ENCODE measurements at regions not wholly inside any gene's neighbourhood (a gene's known extent, or its start where the extent isn't known, plus 50 kb on each side); places are given as distances from the start of the nearest gene placed in this dataset.

DNA sequence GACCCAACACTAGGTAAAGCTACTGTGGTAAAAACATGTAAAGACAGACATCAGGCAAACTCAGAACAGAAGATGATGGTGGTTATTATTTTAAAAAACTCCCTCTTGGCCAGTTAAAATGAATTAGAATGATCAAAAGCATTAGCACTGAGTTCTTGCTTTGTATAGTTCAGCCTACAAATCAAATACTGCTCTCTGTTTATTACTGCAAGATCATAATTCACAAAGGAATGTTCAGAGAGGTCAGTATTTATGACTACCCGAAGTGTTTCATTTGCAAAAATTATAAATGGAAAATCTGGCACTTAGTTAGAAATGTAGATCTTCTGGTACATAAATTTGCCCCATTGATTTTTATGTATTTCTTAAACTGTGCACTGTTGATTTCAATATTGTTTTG, 140.3 kb upstream of the PPP2R2B start:
- Histone ChIP-seq H3K27ac (ENCODE audit: low read depth in 1 of 2, low read length in 2 of 2) (no peak overlapping the region), H3K36me3 (ENCODE audit: control insufficient read depth in 4 of 4, insufficient read depth in 3 of 4, low read depth in 1 of 4, low read length in 3 of 4) (no peaks in the 10 kb centered on the region), H3K4me3 (ENCODE audit: low read depth in 1 of 3, low read length in 3 of 3) (no peak overlapping the region), H3K27me3 (ENCODE audit: control insufficient read depth in 4 of 4, insufficient read depth in 4 of 4, low read length in 3 of 4) (no peaks in the 10 kb centered on the region), H3K9me3 (ENCODE audit: control insufficient read depth in 4 of 4, low read length in 3 of 4) (no peaks in the 10 kb centered on the region), H3K4me1 (ENCODE audit: control insufficient read depth in 4 of 4, insufficient read depth in 4 of 4, low read length in 3 of 4) (no peaks in the 10 kb centered on the region), H3K9ac (ENCODE audit: low read depth in 1 of 2, low read length in 2 of 2) (no peak overlapping the region)
- no peak for DNase-seq (ENCODE audit: low spot score)
- 59% methylated on average over 1 of the region's 1 CpG for WGBS
- TF ChIP-seq YY1 (IDR thresholded peaks at IDR 0.05) (no peak), EGR1 (IDR thresholded peaks at IDR 0.05; ENCODE audit: low read depth in 2 of 2) (no peak), SP1 (IDR thresholded peaks at IDR 0.05) (no peak), GABPA (IDR thresholded peaks at IDR 0.05 in 1 of 2, conservative IDR thresholded peaks at IDR 0.05 in 1 of 2) (no peak)

DNA sequence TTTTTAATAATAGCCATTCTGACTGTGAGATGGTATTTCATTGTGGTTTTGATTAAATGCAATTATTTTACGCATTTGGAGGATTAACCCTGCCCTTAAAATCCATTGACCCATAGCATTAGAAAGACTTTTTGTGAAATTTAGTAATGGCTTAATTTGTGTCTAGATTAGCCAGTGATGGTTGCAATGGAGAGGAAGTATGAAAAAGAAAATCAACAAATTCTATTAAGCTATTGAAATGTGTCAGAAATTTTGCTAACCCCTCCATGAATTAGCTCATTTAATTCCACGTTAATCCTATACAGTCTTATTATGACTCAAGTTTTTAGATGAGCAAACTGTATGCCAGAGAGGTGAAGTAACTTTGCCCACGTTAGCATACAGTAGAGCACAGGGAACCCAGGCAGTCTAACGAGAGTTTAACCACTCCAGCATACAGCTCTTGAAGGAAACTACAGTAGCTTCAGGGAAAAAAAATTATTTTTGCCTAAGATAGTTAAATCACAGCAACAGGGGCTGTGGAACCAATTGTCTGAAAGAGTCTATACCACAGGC, 158.2 kb upstream of the PPP2R2B start:
- no peaks in the 10 kb centered on the region for H3K9me3 ChIP-seq (ENCODE audit: control insufficient read depth in 4 of 4, low read length in 3 of 4)
- H3K27ac ChIP-seq (ENCODE audit: low read depth in 1 of 2, low read length in 2 of 2) = no peak overlapping the region
- no peaks in the 10 kb centered on the region for H3K36me3 ChIP-seq (ENCODE audit: control insufficient read depth in 4 of 4, insufficient read depth in 3 of 4, low read depth in 1 of 4, low read length in 3 of 4)
- no peak overlapping the region for H3K4me3 ChIP-seq (ENCODE audit: low read depth in 1 of 3, low read length in 3 of 3)
- TF ChIP-seq JUND (IDR thresholded peaks at IDR 0.05) (no peak), RXRA (IDR thresholded peaks at IDR 0.05) (no peak), SP1 (IDR thresholded peaks at IDR 0.05) (no peak), HNF4G (IDR thresholded peaks at IDR 0.05) (no peak), FOXA2 (IDR thresholded peaks at IDR 0.05) (no peak), GABPA (IDR thresholded peaks at IDR 0.05 in 1 of 2, conservative IDR thresholded peaks at IDR 0.05 in 1 of 2) (no peak), YY1 (IDR thresholded peaks at IDR 0.05) (no peak)
- TF ChIP-seq, protein P1, sequence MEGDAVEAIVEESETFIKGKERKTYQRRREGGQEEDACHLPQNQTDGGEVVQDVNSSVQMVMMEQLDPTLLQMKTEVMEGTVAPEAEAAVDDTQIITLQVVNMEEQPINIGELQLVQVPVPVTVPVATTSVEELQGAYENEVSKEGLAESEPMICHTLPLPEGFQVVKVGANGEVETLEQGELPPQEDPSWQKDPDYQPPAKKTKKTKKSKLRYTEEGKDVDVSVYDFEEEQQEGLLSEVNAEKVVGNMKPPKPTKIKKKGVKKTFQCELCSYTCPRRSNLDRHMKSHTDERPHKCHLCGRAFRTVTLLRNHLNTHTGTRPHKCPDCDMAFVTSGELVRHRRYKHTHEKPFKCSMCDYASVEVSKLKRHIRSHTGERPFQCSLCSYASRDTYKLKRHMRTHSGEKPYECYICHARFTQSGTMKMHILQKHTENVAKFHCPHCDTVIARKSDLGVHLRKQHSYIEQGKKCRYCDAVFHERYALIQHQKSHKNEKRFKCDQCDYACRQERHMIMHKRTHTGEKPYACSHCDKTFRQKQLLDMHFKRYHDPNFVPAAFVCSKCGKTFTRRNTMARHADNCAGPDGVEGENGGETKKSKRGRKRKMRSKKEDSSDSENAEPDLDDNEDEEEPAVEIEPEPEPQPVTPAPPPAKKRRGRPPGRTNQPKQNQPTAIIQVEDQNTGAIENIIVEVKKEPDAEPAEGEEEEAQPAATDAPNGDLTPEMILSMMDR (IDR thresholded peaks at IDR 0.05; ENCODE audit: low read depth, low read length, missing input control) = no peak
- TF ChIP-seq, protein P2, sequence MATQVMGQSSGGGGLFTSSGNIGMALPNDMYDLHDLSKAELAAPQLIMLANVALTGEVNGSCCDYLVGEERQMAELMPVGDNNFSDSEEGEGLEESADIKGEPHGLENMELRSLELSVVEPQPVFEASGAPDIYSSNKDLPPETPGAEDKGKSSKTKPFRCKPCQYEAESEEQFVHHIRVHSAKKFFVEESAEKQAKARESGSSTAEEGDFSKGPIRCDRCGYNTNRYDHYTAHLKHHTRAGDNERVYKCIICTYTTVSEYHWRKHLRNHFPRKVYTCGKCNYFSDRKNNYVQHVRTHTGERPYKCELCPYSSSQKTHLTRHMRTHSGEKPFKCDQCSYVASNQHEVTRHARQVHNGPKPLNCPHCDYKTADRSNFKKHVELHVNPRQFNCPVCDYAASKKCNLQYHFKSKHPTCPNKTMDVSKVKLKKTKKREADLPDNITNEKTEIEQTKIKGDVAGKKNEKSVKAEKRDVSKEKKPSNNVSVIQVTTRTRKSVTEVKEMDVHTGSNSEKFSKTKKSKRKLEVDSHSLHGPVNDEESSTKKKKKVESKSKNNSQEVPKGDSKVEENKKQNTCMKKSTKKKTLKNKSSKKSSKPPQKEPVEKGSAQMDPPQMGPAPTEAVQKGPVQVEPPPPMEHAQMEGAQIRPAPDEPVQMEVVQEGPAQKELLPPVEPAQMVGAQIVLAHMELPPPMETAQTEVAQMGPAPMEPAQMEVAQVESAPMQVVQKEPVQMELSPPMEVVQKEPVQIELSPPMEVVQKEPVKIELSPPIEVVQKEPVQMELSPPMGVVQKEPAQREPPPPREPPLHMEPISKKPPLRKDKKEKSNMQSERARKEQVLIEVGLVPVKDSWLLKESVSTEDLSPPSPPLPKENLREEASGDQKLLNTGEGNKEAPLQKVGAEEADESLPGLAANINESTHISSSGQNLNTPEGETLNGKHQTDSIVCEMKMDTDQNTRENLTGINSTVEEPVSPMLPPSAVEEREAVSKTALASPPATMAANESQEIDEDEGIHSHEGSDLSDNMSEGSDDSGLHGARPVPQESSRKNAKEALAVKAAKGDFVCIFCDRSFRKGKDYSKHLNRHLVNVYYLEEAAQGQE (IDR thresholded peaks at IDR 0.05) = no peak
- no peak overlapping the region for H3K9ac ChIP-seq (ENCODE audit: low read depth in 1 of 2, low read length in 2 of 2)
- no peaks in the 10 kb centered on the region for H3K4me1 ChIP-seq (ENCODE audit: control insufficient read depth in 4 of 4, insufficient read depth in 4 of 4, low read length in 3 of 4)
- peaks cover 0 to 9% (median 0%) of the 10 kb centered on the region in 4 donors for H3K27me3 ChIP-seq (ENCODE audit: control insufficient read depth in 4 of 4, insufficient read depth in 4 of 4, low read length in 3 of 4)
- WGBS = 79% methylated on average over 4 of the region's 4 CpGs
- no peak for DNase-seq (ENCODE audit: low spot score)

DNA sequence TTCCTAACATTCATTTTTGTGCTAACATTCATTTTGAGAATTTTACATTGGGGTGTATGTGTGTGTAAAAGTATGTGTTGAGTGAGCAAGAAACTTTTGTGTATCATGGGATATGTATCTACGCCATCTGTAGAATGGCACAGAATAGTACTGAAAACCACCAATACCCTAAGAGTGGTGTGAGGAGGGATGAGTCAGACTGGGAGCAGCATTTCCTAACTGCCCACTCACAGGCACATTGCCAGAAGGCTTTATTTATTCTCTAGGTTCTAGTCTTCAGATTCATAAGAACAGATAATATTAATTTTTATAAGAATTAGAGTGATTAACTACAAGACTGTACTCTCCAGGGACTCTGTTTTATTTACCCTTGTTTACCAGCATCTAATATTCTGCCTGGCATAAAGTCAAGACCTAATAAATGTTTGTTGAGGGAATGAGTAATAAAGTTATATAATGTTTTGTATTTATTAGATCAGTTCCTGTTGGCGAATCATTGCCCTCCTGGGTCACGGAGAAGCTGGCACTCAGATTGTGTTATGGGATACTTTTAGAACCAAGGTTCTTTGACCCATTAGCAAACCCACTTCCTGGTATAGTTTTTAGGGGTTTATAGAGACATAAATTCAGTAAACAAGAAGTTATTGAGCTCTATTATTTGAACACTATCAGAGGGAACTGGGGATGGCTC, 159.1 kb upstream of the PPP2R2B start:
- no peak for DNase-seq (ENCODE audit: low spot score)
- Histone ChIP-seq H3K27me3 (ENCODE audit: control insufficient read depth in 4 of 4, insufficient read depth in 4 of 4, low read length in 3 of 4) (peaks cover 0 to 9% (median 0%) of the 10 kb centered on the region in 4 donors), H3K27ac (ENCODE audit: low read depth in 1 of 2, low read length in 2 of 2) (no peak overlapping the region), H3K4me3 (ENCODE audit: low read depth in 1 of 3, low read length in 3 of 3) (no peak overlapping the region), H3K9ac (ENCODE audit: low read depth in 1 of 2, low read length in 2 of 2) (no peak overlapping the region), H3K9me3 (ENCODE audit: control insufficient read depth in 4 of 4, low read length in 3 of 4) (no peaks in the 10 kb centered on the region), H3K4me1 (ENCODE audit: control insufficient read depth in 4 of 4, insufficient read depth in 4 of 4, low read length in 3 of 4) (no peaks in the 10 kb centered on the region), H3K36me3 (ENCODE audit: control insufficient read depth in 4 of 4, insufficient read depth in 3 of 4, low read depth in 1 of 4, low read length in 3 of 4) (no peaks in the 10 kb centered on the region)
- WGBS = 82% methylated on average over 3 of the region's 3 CpGs
- TF ChIP-seq, protein P2 (IDR thresholded peaks at IDR 0.05) = no peak
- TF ChIP-seq RAD21 (IDR thresholded peaks at IDR 0.05) (no peak), HNF4A (conservative IDR thresholded peaks at IDR 0.05) (no peak), RXRA (IDR thresholded peaks at IDR 0.05) (no peak), YY1 (IDR thresholded peaks at IDR 0.05) (no peak), HNF4G (IDR thresholded peaks at IDR 0.05) (no peak), FOXA1 (IDR thresholded peaks at IDR 0.05) (no peak), SP1 (IDR thresholded peaks at IDR 0.05) (no peak), JUND (IDR thresholded peaks at IDR 0.05) (no peak), NR2F2 (IDR thresholded peaks at IDR 0.05) (no peak), FOXA2 (IDR thresholded peaks at IDR 0.05) (no peak), EGR1 (IDR thresholded peaks at IDR 0.05; ENCODE audit: low read depth in 2 of 2) (no peak)
- TF ChIP-seq, protein P1 (IDR thresholded peaks at IDR 0.05; ENCODE audit: low read depth, low read length, missing input control) = no peak
